H1 (cell line): ENCODE measurements at regions not wholly inside any gene's neighbourhood (a gene's known extent, or its start where the extent isn't known, plus 50 kb on each side); places are given as distances from the start of the nearest gene placed in this dataset.

Source experiments
- ATF3 ChIP-seq: IDR thresholded peaks from 2 replicates; pipeline ENCODE4 v1.6.1; 2011; ENCODE audit warnings: low read depth, mild to moderate bottlenecking, low read length; ENCODE audit not compliant: insufficient read depth
- BACH1 ChIP-seq: IDR thresholded peaks from 2 replicates; pipeline ENCODE4 v1.6.1; 2012; ENCODE audit warnings: low read length, improper control_type of control experiment
- CEBPB ChIP-seq: IDR thresholded peaks from 2 replicates; pipeline ENCODE4 v1.6.1; 2012; ENCODE audit warnings: low read depth, low read length
- CHD7 ChIP-seq: fragments of 300-600 bp; sonication (generic); IDR thresholded peaks from 2 replicates; pipeline ENCODE4 v1.7.1; 2012; ENCODE audit warnings: low read length, moderate library complexity, mild to moderate bottlenecking, inconsistent platforms; ENCODE audit not compliant: insufficient replicate concordance
- RAD21 ChIP-seq, 2 experiments: IDR thresholded peaks in 1 of 2; conservative IDR thresholded peaks in 1 of 2; 2 replicates each; pipeline ENCODE4 v1.6.1; 2011; ENCODE audit warnings: low read depth in 2 of 2, low read length in 2 of 2, improper control_type of control experiment in 1 of 2, inconsistent platforms in 1 of 2, mild to moderate bottlenecking in 1 of 2, moderate library complexity in 1 of 2
- RBBP5 ChIP-seq: IDR thresholded peaks from 2 replicates; pipeline ENCODE4 v1.7.1; 2012; ENCODE audit warnings: low read depth, mild to moderate bottlenecking, inconsistent platforms, low read length, moderate library complexity, borderline replicate concordance
- SIN3A ChIP-seq, 2 experiments: IDR thresholded peaks in 1 of 2; conservative IDR thresholded peaks in 1 of 2; 2 replicates each; pipeline ENCODE4 v1.6.1; 2011 to 2012; ENCODE audit warnings: low read length in 2 of 2, improper control_type of control experiment in 1 of 2, low read depth in 1 of 2, mild to moderate bottlenecking in 1 of 2
- SP2 ChIP-seq: IDR thresholded peaks from 2 replicates; pipeline ENCODE4 v1.6.1; 2012; ENCODE audit warnings: mild to moderate bottlenecking, low read length, inconsistent platforms
- TAF1 ChIP-seq: IDR thresholded peaks from 2 replicates; pipeline ENCODE4 v1.6.1; 2011; ENCODE audit warnings: mild to moderate bottlenecking, low read depth, low read length
- YY1 ChIP-seq: IDR thresholded peaks from 2 replicates; pipeline ENCODE4 v1.6.1; 2011; ENCODE audit warnings: low read depth, mild to moderate bottlenecking, low read length

GRCh38 chr18:71405169-71405809 lies 1116.4 kb downstream of the SOCS6 start (continued):
- TF ChIP-seq CHD7 (no peak), SP2 (no peak), TAF1 (no peak), RBBP5 (no peak), SIN3A (conservative IDR thresholded peaks at IDR 0.05 in 1 of 2, IDR thresholded peaks at IDR 0.05 in 1 of 2; ENCODE audit: low read depth in 1 of 2, low read length in 2 of 2) (no peak), BACH1 (no peak), CEBPB (no peak), ATF3 (no peak), YY1 (no peak), RAD21 (IDR thresholded peaks at IDR 0.05 in 1 of 2, conservative IDR thresholded peaks at IDR 0.05 in 1 of 2; ENCODE audit: low read depth in 2 of 2, low read length in 2 of 2) (no peak)
- TF ChIP-seq, all 59 proteins: peak for 0
